ENCODE measurements at regions not wholly inside any gene's neighbourhood (a gene's known extent, or its start where the extent isn't known, plus 50 kb on each side); places are given as distances from the start of the nearest gene placed in this dataset.
A peak's percentile ranks its signal among the peaks of the same experiment; 100 is the strongest.

GRCh38 chr6:106035655-106036054, 50.5 kb upstream of the PRDM1 start:
- DNase-seq, result no peak

- no peak for DNase-seq
Measured at GRCh38 chr6:106033806-106034205, 52.3 kb upstream of the PRDM1 start.

- no peak for DNase-seq
Measured at GRCh38 chr6:106027758-106028157, 58.4 kb upstream of the PRDM1 start.

- no peak for DNase-seq
Measured at GRCh38 chr6:106026748-106027715, 59.1 kb upstream of the PRDM1 start.

GRCh38 chr6:106025655-106026054, 60.5 kb upstream of the PRDM1 start:
- no peak for DNase-seq

- no peak for DNase-seq
Measured at GRCh38 chr6:106022801-106023200, 63.3 kb upstream of the PRDM1 start.

- DNase-seq, result no peak
Measured at GRCh38 chr6:106017454-106017853, 68.7 kb upstream of the PRDM1 start.

GRCh38 chr6:106014955-106015354, 71.2 kb upstream of the PRDM1 start:
- DNase-seq, result no peak

GRCh38 chr6:106011476-106011875, 74.7 kb upstream of the PRDM1 start:
- no peak for DNase-seq

- DNase-seq, result no peak
Measured at GRCh38 chr6:106005954-106006353, 80.2 kb upstream of the PRDM1 start.

GRCh38 chr6:106005013-106005412, 81.1 kb upstream of the PRDM1 start:
- DNase-seq, result no peak

- DNase-seq, result no peak
Measured at GRCh38 chr6:106003268-106003987, 82.7 kb upstream of the PRDM1 start.

- no peak for DNase-seq
Measured at GRCh38 chr6:106002005-106002404, 84.1 kb upstream of the PRDM1 start.

GRCh38 chr6:106000935-106001334, 85.2 kb upstream of the PRDM1 start:
- DNase-seq, result no peak

- no peak for DNase-seq
Measured at GRCh38 chr6:105997482-105997881, 88.7 kb upstream of the PRDM1 start.

- peak; percentile 19 for DNase-seq
Measured at GRCh38 chr6:105995391-105995865, 90.7 kb upstream of the PRDM1 start.

- peak; percentile 52 for DNase-seq
Measured at GRCh38 chr6:105994591-105995390, 91.3 kb upstream of the PRDM1 start.

GRCh38 chr6:105994118-105994590, 92.0 kb upstream of the PRDM1 start:
- peak; percentile 57 for DNase-seq

- no peak for DNase-seq
Measured at GRCh38 chr6:105993341-105994117, 92.6 kb upstream of the PRDM1 start.

GRCh38 chr6:105992315-105992961, 93.7 kb upstream of the PRDM1 start:
- peak; percentile 88 for DNase-seq

GRCh38 chr6:105991561-105992314, 94.4 kb upstream of the PRDM1 start:
- peak; percentile 26 for DNase-seq

All from hematopoietic multipotent progenitor cell treated with erythropoietin and hydrocortisone succinate and interleukin-3 and kit ligand, for 6 days (in vitro differentiated cells).